SHP77 treated with DMSO at 0.1 percent for 48 hours (cell line): ENCODE measurements at regions not wholly inside any gene's neighbourhood (a gene's known extent, or its start where the extent isn't known, plus 50 kb on each side); places are given as distances from the start of the nearest gene placed in this dataset.

Experiments
- DNase-seq: peaks from one replicate; lab custom pipeline; 2025; lab: John Stamatoyannopoulos, UW

DNA sequence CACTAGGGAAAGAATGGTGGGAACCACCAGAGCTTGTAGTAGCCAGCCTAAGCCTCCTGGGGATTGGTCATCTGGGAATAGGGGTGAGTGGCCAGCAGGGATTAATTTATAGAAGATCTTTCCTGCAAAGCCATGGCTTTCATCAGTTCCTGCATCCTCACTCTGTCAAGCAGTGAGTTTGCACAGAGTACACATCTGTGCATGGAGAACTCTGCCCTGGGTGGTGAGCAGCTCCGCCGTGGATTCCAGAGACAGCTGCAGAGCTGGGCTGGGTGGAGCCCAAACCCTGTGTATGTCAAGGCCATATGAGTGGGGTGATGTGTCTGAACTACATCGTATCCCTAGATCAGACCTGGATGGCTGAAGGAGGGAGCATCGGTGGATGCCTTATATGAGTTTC lies 182.2 kb downstream of the GLI2 start:
- no peak for DNase-seq

DNA sequence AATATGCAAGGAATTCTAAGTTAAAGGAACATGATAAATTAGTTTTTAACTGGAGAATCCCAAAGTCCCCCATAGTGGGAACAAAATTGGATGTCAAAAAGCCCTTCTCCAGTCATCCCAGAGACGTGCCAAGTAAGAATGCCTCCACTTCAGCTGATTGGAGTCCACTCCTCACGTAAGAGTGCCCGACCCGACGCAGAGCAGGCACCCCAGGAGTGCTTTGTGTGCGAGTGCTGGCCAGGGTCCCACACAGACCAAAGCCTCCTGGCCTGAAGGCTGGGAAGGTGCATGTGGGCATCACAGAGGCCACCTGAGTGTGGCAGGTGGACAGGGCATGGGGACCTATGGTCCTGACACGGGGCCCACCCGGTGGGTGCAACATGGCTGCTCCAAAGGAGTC lies 183.5 kb downstream of the GLI2 start:
- no peak for DNase-seq

DNA sequence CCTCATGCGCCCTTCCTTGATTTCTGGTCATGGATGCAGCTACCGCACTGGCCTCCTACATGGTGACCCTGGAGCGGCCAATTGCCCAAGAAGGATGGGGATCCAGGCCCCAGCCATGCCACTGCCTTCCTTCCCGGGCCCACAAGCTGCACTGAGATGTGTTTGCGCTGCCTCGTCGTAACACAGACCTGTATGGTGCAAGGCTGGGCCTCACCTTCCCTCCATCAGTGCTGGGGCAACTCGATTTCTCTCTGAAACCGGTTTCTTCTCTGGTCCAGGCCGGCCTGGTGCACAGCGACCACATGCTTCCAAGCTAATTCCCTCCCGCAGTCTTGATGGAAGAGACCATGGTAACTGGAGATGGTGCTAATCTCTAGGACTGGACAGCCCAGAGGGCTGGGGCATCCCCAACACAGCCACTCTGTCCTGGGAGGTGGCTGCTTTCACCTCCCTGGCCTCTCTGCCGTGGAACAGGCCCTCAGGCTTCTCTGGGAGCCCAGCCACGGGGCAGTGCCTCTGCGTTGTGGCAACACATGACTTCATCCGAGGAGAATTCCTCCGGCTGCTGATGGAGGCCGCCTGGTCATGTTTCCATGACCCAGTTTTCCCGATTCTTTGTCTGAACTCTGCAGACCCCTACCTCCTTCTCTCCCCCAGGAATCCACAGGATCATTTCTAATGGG lies 184.2 kb downstream of the GLI2 start:
- no peak for DNase-seq

DNA sequence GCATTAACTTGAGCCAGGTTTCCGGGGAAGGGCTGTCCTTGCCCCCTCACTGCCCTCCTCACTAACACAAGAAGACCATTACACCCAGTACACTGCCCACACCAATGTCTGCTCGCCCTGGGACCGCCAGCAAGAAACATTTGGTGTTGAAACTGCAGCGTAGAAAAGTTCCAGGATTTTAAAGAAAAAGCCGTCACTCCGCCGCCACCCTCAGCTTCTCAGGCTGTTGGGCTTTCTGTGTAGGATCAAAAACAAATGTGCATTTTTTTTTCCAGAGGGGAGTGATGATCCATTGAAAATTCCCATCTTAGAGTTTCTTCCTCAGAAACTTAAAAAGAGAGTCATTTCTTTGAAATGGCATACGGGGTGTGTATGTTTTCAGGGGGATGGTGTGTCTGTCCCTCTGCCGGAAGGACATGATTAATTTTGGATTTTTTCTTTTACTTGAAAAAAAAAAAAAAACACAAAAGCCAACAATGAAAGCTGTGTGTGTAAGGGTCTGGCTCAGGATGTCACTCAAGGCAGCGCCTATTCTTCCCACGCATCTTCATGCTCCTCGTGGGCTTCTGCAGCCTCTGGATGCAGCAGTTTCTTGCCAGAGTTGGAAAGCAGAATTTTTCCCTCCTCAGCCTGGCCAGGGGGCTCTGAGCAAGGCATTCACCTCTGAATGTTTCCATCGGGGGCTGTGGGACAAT lies 184.9 kb downstream of the GLI2 start:
- no peak for DNase-seq

DNA sequence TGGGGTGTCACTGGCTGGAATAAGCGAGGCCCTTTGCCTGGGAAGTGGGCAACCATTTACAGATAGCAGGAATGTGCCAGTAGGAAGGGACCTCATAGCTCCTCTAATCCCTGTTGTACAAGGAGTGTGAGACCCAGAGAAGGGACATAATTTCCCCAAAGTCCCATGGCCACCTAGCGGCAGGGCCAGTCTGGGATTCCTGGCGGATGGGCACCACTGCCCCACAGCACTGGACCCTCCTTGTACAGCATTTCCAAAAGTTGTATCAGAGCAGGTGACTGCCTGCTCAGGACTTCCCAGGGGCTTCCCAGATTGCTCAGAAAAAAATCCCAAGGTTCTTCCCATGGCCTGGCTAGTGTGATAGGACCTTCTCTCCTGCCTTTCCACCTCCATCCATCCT lies 185.8 kb downstream of the GLI2 start:
- DNase-seq: no peak

DNA sequence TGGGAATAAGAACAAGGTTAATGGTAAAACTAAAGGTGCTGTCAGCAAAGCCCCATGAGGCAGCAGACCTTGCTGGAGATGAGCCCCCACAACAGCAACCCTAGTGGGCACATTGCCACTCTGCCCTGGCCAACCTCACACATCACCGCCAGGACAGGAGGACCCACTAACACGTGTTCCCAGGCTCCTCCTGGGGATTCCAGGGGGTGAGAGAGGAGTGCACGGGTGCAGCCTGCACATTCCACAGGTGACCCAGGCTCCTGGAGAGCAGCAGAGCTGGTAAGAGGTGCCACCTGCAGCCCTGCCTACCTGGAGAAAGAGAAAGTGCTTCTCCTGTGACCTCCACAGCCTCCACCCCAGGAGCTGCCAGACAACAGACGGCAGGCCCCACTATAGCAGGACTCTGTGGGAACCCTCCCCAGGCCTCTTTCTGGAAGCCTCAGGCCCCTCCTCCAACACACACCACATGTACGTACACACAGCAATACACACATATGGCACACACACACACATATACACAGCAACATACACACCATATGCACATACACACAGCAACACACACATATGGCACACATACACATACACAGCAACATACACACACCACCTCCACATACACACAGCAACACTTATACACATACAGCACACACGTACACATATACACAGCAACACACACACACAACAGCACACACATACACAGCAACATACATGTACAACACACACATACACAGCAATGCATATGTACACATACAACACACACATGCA lies 187.1 kb downstream of the GLI2 start:
- DNase-seq: no peak

DNA sequence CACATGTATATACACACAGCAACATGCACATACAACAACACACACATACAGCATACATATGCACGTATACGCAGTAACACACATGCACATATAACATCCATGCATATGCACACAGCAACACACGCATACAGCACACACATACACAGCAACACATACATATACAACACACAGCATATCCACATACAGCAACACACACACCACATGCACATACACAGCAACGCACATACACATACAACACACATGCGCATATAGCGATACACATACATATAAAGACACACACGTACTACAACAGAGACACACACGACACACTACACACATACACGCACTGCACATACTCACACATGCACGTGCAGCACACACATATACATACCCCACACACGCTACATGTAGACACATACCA lies 187.8 kb downstream of the GLI2 start:
- DNase-seq: no peak

DNA sequence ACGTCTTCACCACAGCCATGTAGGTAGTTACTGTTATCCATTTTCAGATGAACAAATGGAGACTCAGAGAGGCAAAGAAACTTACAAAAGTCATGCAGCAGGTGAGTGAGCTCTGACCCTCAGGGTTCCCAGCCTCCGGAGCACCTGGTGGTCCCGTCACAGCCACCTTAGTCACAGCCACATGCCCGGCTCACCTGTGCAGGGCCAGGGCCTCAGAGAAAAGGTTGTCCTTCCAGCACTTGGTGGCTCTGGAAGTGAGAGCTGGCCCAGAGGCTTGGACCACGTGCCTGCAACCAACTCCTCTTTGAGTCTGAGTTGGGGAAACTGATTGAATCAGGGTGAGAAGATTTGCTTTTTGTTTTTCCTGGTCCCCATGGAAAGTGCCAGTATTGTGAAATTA lies 189.3 kb downstream of the GLI2 start:
- DNase-seq: no peak

DNA sequence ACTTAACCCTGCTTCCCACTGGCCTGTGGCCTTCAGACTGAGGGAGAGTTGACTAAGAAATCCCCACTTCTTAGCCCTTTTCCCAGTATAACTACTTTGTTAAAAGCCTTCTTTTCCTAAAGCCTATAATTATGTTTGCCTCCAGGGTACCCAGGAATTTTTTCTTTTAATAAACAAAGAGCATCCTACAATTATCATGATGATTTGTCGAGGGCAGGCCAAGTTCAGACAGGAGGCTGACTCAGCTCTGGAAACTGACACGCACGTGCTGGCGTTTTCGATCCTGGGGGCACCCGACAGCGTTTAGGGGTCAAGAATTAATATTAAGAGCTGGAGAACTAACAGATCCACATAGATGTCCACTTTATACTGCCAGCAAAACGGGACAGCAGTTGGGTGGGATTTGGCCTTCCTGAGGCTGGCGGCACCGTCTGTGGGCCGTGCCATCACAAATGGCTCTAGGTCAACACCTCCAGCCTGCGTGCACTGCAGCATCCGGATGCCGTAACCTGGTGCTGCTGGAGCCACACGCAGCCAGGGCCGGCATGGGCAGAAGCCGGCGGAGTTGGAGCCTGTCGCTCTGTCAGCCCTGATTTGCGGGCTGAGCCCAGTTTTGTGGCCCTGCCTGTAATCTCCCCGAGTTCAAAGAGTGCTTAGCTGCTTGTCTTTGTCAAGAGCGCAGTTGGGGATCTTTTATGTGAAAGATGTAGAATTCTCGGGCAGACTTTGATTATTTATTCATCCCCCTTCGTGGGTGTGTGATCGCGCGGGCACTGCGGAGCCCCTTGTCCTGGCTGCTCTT lies 191.0 kb downstream of the GLI2 start:
- no peak for DNase-seq

DNA sequence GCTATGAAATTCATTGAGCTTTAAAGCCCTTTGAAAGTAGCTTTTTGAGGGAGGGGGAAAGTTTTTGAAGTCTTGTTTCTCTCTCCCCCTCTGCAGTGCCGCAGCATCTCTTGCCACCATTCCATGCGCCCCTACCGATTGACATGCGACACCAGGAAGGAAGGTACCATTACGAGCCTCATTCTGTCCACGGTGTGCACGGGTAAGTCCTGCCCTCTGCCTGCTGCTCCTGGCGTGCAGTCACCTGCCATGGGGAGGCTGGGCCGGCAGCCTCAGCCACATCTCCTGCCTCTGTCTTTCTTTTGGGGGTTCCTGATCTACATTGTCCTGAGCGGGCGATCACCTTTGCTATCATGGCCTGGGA lies 191.6 kb downstream of the GLI2 start:
- no peak for DNase-seq

DNA sequence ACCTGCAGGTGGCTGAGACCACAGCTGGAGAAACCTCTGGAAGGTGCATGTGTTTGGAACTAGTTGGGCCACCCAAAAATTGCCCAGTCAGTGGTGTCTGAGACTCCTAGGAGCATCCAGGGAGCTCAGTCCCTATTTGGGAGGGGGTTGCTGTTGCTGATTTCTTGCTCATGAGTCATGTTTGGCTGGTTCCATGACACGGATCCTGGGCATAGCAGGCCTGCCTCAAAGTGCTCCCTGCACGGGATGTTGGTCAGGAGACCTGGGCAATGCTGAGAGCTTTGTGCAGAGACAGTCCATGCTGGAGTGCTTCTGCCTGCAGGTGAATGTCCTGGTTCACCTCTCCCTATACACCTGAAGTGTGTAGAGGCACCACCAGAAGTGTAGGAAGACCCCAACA lies 194.2 kb downstream of the GLI2 start:
- DNase-seq: no peak

DNA sequence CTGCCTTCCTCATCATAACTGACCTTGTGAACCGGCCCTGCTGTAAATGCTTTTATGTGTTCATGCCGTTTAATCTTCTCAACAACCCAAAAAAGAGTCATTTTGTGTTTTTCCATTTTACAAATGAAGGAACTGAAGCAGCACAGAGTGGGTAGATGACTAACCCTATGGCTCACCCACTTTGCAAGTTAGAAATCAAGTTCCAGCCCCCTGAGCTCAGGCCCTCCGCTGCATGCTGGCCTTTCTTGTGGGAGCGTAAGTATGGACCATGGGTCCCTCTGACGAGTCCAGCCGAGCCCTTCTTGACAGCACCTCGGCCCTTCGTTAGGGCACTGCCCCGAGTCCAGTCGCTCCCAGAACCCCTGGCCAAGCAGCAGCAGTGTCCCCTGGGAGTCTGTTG lies 194.6 kb downstream of the GLI2 start:
- DNase-seq: no peak

DNA sequence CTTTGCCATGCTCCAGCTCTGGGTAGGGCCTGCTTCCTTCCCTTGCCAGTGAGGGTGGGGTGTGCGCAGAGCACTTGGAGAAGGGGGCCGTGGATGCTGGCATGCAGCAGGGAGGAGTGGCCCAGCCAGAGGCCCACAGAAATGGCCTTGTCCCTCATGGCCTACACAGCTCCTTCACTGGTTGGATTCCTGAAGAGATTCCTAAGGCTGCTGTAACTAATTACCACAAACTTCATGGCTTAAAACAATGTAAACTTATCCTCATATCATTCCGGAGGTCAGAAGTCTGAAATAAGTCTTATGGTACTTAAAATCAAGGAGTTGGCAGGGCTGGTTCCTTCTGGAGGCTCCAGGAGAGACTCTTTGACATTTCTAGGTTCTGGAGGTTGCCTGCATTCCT lies 195.2 kb downstream of the GLI2 start:
- DNase-seq: no peak

DNA sequence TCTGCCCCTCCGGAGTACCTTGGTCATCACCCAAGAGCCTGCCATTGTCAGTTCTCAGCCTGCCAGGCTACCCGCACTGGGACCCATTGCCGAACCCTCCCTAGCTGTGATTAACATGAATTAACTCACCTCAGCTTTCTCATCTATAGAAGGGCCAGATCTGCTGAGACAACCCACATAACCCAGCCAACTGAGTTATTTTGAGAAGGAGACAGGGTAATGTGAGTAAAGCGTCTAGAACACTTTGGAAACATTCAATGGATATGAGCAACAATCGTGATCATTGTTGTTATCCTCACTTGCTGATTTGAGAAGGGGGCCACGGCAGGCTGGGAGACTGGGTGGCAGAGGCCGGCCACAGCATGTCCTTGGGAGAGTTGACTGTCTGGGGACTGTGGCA lies 196.8 kb downstream of the GLI2 start:
- DNase-seq: no peak

DNA sequence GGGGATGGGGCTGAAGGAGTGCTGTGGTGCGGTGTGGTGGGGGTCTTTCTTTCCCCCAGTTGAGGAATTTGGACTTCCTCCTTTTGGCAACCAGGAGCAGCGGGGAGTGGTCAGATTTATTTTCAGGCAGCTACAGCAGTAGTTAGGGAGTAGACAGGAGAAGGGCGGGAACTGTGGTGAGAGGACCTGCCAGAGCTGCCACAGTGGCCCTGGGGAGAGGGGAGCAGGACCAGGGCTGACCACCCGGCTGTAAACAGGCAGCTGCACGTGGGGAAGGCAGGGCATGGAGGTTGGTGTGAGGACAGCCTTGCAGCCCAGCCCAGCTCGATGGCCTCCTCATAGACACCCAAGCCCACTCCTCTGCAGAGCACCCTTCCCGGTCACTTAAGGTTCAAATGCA lies 197.2 kb downstream of the GLI2 start:
- no peak for DNase-seq

DNA sequence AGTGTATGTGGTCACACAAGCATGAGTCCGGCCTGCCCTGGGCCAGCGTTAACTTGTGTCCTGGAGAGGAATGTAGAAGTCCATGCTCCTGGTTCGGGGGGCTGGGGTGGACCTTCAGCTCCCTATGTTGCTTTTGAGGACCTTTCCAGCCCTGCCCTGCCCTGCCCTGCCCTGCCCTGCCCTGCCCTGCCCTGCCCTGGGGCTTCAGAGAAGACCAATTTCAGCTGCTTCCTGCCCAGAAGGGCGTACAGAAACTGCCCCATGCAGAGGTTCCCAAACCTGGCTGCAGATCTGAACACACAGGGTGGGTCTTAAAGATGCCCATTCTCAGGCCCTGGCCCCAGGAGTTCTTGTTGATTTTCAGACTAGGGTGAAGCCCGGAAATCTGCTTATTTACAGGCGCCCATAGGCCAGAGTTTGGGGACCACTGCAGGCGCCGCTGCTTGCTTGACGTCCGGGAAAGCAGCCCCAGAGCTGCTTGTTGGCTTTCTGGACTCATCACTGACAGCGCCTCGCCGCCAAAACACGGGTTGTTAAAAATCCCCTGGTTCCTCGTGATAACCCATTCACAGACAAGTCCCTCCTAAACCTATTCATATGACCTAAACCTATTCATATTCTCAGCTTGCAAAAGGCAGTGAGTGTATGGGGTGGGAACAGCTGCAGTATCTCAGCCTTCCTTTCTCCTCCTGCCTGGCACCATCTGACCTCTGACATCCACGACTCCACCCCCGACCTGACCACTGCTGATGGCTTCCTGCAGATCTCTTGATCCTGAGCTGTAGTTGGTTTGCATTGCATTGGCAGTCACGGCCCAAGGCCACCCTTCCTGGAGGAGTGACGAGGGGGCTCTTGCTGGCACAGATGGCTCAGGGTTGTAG lies 198.3 kb downstream of the GLI2 start:
- DNase-seq: no peak

DNA sequence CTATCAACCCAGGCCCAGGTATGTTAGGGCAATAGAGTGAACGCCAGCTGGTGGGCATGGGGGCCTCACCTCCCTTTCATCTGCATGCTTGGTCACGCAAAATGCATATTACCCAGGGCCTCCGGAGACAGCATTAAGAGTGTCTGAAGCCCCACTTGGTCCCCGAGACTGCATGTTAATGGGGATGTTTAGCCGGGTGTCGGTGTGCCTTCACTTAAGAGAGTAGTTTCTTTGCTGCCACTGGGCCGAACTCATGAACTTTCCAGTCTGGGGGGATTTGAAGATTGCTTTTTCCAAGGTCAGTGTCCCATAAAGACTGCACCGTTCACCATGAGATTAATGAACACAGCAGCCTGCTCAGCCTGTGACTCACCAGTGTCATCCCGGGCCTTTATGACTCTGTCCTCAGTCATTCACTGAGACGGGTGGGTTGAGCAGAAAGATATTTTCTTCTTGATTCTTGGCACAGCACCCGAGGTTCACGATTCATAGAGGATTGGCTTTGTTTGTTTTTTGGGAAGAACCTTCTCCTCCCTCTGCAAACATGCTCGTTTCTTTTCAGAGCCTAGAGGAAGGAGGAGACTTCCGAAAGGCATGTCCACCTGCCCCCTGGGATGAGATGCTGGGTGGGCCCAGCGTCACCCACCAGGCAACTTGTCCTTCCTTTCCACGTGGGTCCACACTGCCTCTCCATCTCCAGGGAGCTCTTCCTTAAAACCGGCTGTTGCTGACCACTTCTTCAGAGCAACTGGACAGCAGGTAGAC lies 199.1 kb downstream of the GLI2 start:
- no peak for DNase-seq

DNA sequence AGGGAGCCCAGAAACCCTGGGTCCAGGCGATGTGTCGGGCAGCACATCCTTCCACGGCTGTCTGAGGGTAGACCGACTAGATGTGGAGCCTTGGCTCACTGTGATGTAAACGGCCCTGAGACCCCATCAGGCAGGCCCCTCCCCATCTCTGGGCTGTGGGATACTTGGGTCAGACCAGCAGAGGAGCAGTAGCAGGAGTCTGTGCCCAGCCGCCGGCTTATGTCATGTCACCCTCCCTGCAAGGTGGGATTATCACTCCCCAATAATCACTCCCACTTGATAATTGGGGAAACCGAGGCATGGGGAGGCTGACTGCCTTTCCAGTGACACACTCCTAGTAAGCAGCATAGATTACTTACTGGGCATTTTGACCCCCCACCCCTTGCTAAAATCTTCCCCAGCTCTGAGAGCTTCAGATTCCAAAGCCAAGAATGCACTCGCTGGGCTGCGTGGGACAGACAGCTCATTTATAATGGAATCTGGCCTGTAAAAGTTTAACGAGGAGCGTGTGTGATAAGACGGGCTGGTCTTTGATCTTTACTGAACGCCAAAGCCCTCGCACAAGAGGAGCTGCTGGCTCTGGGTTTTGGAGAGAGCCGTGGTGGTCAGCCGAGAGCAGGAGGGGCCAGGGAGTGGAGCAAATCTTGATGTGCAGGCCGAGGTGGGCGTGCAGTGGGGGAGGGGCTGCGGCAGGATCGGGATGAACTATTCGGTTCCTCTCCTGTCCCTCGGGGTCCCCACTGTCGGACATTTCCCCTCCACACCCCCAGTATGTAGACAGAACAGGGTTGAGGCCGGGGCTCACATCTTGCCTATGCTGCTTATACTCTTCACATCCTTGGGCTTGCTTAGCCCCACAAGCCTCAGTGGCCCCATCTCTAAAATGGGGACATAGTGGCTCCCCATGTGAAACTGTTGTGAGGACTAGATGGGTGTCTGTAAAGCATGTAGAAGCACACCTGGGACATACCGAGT lies 200.0 kb downstream of the GLI2 start:
- no peak for DNase-seq

DNA sequence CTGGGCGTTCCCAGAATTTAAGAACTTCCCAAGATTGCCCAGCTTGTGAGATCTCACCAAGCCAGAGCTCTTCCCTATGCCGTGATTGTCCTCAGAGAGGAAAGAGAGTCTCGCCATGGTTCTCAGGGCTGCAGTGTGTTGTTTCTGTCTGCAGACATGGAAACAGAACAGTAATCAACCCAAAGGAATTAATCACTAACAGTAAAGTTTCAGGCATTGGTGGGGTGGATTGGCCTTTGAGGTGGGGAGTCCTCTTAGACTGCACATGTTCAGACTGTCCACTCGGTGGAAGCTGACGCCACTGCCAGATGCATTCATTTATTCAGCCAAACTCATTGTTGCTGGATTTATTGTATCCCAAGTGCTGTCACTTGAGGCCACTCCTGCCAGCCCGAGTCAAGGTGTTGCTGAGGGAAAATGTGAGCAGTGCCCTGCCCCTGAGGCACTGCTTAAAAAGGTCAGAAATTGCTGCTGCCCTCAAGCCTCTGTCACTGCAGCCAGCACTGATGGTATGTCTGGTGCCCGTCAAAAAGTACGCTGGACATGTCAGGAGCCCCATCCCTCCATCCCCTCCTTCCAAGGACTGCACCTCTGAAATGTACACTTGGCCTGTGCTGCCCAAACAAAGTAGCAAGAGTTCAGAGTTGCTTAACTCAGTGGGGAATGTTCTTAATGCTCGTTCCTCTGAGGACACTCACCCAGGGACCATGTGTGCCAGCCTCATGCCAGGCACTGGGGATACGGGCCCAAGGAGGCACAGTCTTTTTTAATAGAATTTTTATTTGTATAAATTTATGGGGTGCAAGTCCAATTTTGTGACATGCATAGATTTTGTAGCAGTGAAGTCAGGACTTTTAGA lies 201.0 kb downstream of the GLI2 start:
- no peak for DNase-seq
